ENCODE measurements at regions not wholly inside any gene's neighbourhood (a gene's known extent, or its start where the extent isn't known, plus 50 kb on each side); places are given as distances from the start of the nearest gene placed in this dataset.

GRCh38 chr13:74769333-74769732 is 635.1 kb upstream of the KLF12 start:
- H3K9ac ChIP-seq (replicated peaks in 1 of 4; ENCODE audit: extremely low read depth in 1 of 4, low read depth in 3 of 4, low read length in 3 of 4), result no peak overlapping the region
- no peak overlapping the region for H4K8ac ChIP-seq (ENCODE audit: extremely low read depth, insufficient read depth, low read length)
- POLR2A ChIA-PET (ENCODE audit: partially characterized antibody), result no interaction called here
- H2BK12ac ChIP-seq (ENCODE audit: low read depth, low read length), result no peak overlapping the region
- CTCF ChIA-PET (ENCODE audit: partially characterized antibody), result no interaction called here
- H3K4ac ChIP-seq (replicated peaks; ENCODE audit: insufficient read length, low read depth, low read length), result no peak overlapping the region
- H3K27ac ChIP-seq (ENCODE audit: low read depth, low read length), result no peak overlapping the region
- H3K18ac ChIP-seq (ENCODE audit: extremely low read depth, low read length), result no peak overlapping the region
- H2BK5ac ChIP-seq (ENCODE audit: low read depth, low read length), result no peak overlapping the region
- FAIRE-seq (no peak), DNase-seq (ENCODE audit: low read depth in 1 of 2, low spot score in 2 of 2) (no peak)
- no peak overlapping the region for H2BK20ac ChIP-seq (ENCODE audit: low read length)
- no peak overlapping the region for H2BK15ac ChIP-seq (ENCODE audit: low read length)
- H3K4me3 ChIP-seq (ENCODE audit: extremely low read depth in 1 of 4, insufficient read depth in 2 of 4, low read depth in 3 of 4, low read length in 4 of 4), result no peak overlapping the region
- TF ChIP-seq SP1 (IDR thresholded peaks at IDR 0.05; ENCODE audit: low read depth, low read length) (no peak), POLR2AphosphoS5 (IDR thresholded peaks at IDR 0.05; ENCODE audit: low read depth, low read length) (no peak), JUN (IDR thresholded peaks at IDR 0.05; ENCODE audit: low read depth, low read length) (no peak)
- H3K36me3 ChIP-seq (ENCODE audit: control insufficient read depth in 2 of 4, insufficient read depth in 4 of 4, low read length in 3 of 4), result no peaks in the 10 kb centered on the region; a peak in 1 of 8 replicates
- H3K4me1 ChIP-seq (replicated peaks in 1 of 4; ENCODE audit: control insufficient read depth in 3 of 4, insufficient read depth in 4 of 4, low read length in 3 of 4), result peaks cover 0 to 2% (median 0%) of the 10 kb centered on the region in 4 experiments; a peak in 1 of 7 replicates
- H2BK120ac ChIP-seq (replicated peaks; ENCODE audit: low read depth, low read length), result no peak overlapping the region
- no peak overlapping the region for H3K4me2 ChIP-seq (ENCODE audit: insufficient read depth in 1 of 2, low read depth in 2 of 2, low read length in 2 of 2)
- H4K5ac ChIP-seq (ENCODE audit: insufficient read length, low read depth, low read length), result no peak overlapping the region
- H3K79me1 ChIP-seq (ENCODE audit: low read depth, low read length), result no peaks in the 10 kb centered on the region
- H3K56ac ChIP-seq (replicated peaks; ENCODE audit: insufficient read length, low read depth, low read length), result no peak overlapping the region
- WGBS, 2 experiments (ENCODE audit: extremely low coverage in 1 of 2, insufficient coverage in 1 of 2, insufficient read length in 1 of 2, insufficient replicate concordance in 2 of 2, low coverage in 1 of 2, low lambda C conversion rate in 2 of 2, missing lambda C conversion rate in 1 of 2), result 95% methylated on average over 2 of the region's 2 CpGs; no CpG with 5 or more reads in 1 of the 2 experiments
- no peak overlapping the region for H2AK5ac ChIP-seq (ENCODE audit: low read depth, low read length)
- no peaks in the 10 kb centered on the region for H3K23me2 ChIP-seq (ENCODE audit: low read depth, low read length)
- H4K20me1 ChIP-seq (replicated peaks in 1 of 2; ENCODE audit: control insufficient read depth in 1 of 2, insufficient read depth in 2 of 2, low read length in 2 of 2), result no peaks in the 10 kb centered on the region
- no peaks in the 10 kb centered on the region for H3K27me3 ChIP-seq (replicated peaks in 1 of 4; ENCODE audit: control insufficient read depth in 3 of 4, extremely low read depth in 1 of 4, insufficient read depth in 3 of 4, low read length in 3 of 4)
- no peak overlapping the region for H2AFZ ChIP-seq (ENCODE audit: low read length)
- no peak overlapping the region for H3K14ac ChIP-seq (ENCODE audit: insufficient read length)
- H4K91ac ChIP-seq (replicated peaks; ENCODE audit: insufficient read length, low read length), result no peak overlapping the region
- H3K79me2 ChIP-seq (ENCODE audit: control insufficient read depth in 1 of 2, insufficient read depth in 2 of 2, low read length in 2 of 2), result no peaks in the 10 kb centered on the region
- H3K9me3 ChIP-seq (ENCODE audit: insufficient read depth in 2 of 2, low read depth in 1 of 2, low read length in 1 of 2), result no peaks in the 10 kb centered on the region
- no peak overlapping the region for H3K23ac ChIP-seq (ENCODE audit: insufficient read length)
